ENCODE measurements at regions not wholly inside any gene's neighbourhood (a gene's known extent, or its start where the extent isn't known, plus 50 kb on each side); places are given as distances from the start of the nearest gene placed in this dataset.

DNA sequence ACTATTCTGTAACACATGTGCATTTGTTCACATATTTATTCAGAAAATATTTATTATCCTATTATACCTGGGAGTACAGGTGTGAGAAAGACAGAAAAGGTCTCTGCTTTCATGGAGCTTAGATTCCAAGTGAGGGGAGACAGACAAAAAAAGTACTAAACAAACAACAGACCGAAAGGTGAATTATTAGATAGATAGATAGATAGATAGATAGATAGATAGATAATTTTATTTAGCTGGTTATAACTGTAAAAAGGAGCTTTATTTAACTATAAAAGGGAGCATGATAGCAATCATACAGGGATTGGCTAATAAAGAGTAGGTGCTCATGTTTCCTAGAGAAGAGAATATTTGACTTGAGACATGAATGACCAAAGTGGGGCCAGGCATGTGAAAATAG is 119.4 kb downstream of the TNFSF18 start:
- Mint-ChIP-seq H3K4me3 (no peak overlapping the region), H3K36me3 (ENCODE audit: low read depth) (no peaks in the 10 kb centered on the region), H3K4me1 (no peaks in the 10 kb centered on the region), H3K27ac (no peak overlapping the region), H3K27me3 (ENCODE audit: low read depth, poor library complexity) (peaks cover 3% of the 10 kb centered on the region), H3K9me3 (no peaks in the 10 kb centered on the region)
- DNase-seq: no peak
- TF ChIP-seq, protein P1, sequence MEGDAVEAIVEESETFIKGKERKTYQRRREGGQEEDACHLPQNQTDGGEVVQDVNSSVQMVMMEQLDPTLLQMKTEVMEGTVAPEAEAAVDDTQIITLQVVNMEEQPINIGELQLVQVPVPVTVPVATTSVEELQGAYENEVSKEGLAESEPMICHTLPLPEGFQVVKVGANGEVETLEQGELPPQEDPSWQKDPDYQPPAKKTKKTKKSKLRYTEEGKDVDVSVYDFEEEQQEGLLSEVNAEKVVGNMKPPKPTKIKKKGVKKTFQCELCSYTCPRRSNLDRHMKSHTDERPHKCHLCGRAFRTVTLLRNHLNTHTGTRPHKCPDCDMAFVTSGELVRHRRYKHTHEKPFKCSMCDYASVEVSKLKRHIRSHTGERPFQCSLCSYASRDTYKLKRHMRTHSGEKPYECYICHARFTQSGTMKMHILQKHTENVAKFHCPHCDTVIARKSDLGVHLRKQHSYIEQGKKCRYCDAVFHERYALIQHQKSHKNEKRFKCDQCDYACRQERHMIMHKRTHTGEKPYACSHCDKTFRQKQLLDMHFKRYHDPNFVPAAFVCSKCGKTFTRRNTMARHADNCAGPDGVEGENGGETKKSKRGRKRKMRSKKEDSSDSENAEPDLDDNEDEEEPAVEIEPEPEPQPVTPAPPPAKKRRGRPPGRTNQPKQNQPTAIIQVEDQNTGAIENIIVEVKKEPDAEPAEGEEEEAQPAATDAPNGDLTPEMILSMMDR (IDR thresholded peaks at IDR 0.05): no peak

DNA sequence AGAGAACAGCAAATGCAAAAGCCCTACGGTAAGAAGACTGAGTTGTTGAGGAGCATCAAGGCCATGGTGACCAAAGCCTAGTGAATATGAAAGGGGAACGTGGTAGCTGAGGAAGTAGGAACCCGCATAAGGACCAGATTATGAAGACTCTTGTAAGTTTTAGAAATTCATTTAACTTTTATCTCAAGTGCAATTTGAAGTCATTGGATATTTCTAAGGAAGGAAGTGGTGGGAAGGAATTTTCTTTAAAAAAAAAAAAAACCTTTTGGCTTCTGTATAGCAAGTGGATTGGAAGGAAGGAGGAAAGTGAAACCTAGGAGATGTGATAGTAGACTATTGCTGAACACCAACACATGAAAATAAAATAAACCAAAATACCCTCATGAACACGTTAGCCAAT is 119.0 kb downstream of the TNFSF18 start:
- no peak overlapping the region for H3K4me3 Mint-ChIP-seq
- H3K36me3 Mint-ChIP-seq (ENCODE audit: low read depth): no peaks in the 10 kb centered on the region
- DNase-seq: no peak
- no peaks in the 10 kb centered on the region for H3K9me3 Mint-ChIP-seq
- peaks cover 3% of the 10 kb centered on the region for H3K27me3 Mint-ChIP-seq (ENCODE audit: low read depth, poor library complexity)
- no peaks in the 10 kb centered on the region for H3K4me1 Mint-ChIP-seq
- TF ChIP-seq, protein P1 (IDR thresholded peaks at IDR 0.05): no peak
- H3K27ac Mint-ChIP-seq: no peak overlapping the region

DNA sequence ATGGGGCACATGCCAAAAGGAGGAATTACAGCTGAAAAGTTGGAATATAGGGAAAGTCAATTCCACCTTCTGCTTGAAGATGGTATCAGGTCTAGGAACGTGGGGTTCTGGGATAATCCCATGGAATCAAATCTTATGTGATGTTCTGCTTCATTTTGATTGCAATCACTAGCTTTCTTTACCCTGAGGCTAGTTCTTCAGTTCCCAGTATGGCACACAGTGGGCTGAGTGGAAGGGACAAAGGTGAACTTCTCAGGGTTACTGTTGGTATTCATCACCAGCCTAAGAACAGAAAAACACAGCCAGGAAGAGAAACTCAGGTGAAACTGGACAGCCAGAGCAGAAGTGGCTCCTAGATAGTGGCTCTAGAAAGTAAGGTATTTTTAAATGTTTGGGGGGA is 117.8 kb downstream of the TNFSF18 start:
- Mint-ChIP-seq H3K27me3 (ENCODE audit: low read depth, poor library complexity) (peaks cover under 1% of the 10 kb centered on the region), H3K36me3 (ENCODE audit: low read depth) (no peaks in the 10 kb centered on the region), H3K4me3 (no peak overlapping the region), H3K9me3 (no peaks in the 10 kb centered on the region), H3K4me1 (no peaks in the 10 kb centered on the region), H3K27ac (no peak overlapping the region)
- TF ChIP-seq, protein P1 (IDR thresholded peaks at IDR 0.05): no peak
- DNase-seq: no peak

DNA sequence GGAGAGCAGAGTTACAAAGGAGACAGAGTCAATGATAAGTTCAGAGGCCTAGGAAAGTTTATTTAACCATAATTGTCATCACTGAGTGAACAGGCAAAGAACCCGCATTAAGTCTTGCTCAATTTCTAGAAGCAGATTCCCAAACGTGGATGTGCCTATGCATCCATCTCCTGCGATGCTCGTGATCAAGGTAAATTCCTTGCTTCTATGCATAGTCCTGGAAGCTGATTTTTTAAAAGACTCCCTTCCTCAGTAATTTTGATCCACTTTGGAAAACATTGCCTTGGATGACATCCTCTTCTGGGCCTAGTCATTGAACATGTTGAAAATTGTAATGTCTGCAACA is 116.4 kb downstream of the TNFSF18 start:
- Mint-ChIP-seq H3K4me1 (no peaks in the 10 kb centered on the region), H3K36me3 (ENCODE audit: low read depth) (no peaks in the 10 kb centered on the region), H3K9me3 (no peaks in the 10 kb centered on the region), H3K27ac (peak overlapping the region; percentile 55), H3K4me3 (no peak overlapping the region), H3K27me3 (ENCODE audit: low read depth, poor library complexity) (no peaks in the 10 kb centered on the region)
- TF ChIP-seq, protein P1 (IDR thresholded peaks at IDR 0.05): no peak
- no peak for DNase-seq

DNA sequence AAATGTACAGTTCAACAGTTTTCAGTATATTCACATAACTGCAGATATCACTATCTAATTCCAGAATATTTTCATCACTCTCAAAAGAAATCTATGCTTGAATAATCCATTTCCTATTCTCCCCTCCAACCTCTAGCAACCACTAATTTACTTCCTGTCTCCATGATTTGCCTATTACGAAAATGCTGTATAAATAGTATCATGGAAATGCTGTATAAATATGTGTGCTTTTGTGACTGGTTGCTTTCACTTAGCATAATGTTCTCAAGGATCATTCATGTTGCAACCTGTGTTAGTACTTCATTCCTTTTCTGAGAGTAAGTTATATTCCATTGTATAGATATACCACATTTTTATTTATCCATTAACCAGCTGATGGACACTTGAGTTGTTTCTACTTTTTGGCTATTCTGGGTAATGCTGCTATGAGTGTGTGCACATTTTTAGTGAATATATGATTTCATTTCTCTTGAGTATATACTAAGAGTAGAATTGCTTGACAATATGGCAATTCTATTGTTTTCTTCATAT is 115.6 kb downstream of the TNFSF18 start:
- no peaks in the 10 kb centered on the region for H3K4me1 Mint-ChIP-seq
- H3K36me3 Mint-ChIP-seq (ENCODE audit: low read depth): no peaks in the 10 kb centered on the region
- no peak for DNase-seq
- no peak overlapping the region for H3K4me3 Mint-ChIP-seq
- TF ChIP-seq, protein P1 (IDR thresholded peaks at IDR 0.05): no peak
- H3K27me3 Mint-ChIP-seq (ENCODE audit: low read depth, poor library complexity): no peaks in the 10 kb centered on the region
- H3K27ac Mint-ChIP-seq: no peak overlapping the region
- no peaks in the 10 kb centered on the region for H3K9me3 Mint-ChIP-seq

DNA sequence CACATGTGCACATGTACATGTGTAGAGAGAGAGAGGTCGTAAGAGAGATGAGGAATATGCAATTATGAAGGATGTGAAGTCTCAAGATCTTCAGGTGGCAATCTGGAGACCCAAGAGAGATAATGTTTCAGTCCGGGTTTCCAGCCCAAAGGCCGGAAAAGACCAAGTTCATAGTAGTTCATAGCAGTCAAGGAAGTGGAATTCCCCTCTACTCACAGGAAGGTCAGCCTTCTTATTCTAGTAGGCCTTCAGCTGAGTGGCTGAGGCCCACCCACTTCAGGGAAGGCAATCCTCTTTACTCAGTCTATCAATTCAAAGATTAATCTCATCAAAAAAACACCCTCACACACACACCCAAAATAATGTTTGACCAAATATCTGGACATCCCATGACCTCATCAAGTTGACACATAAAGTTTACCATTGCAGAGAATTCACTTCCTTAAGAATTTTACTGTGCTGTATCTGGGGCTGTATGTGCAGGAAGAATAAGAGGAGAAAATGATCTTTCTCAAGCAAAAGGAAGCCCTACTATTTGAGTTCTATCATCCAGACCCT is 114.6 kb downstream of the TNFSF18 start:
- Mint-ChIP-seq H3K27ac (no peak overlapping the region), H3K36me3 (ENCODE audit: low read depth) (no peaks in the 10 kb centered on the region), H3K27me3 (ENCODE audit: low read depth, poor library complexity) (peaks cover 4% of the 10 kb centered on the region), H3K9me3 (no peaks in the 10 kb centered on the region), H3K4me1 (no peaks in the 10 kb centered on the region), H3K4me3 (no peak overlapping the region)
- DNase-seq: no peak
- TF ChIP-seq, protein P1 (IDR thresholded peaks at IDR 0.05): no peak

All from nephron progenitor cell (in vitro differentiated cells).